Fibroblast of lung (primary cell): ENCODE measurements at regions not wholly inside any gene's neighbourhood (a gene's known extent, or its start where the extent isn't known, plus 50 kb on each side); places are given as distances from the start of the nearest gene placed in this dataset.

ENCODE experiments used
- CTCF ChIP-seq, 2 donors: IDR thresholded peaks in 1 of 2; conservative IDR thresholded peaks in 1 of 2; 1 replicate in 1 of 2; 2 replicates in 1 of 2; pipeline ENCODE4 v1.5.1; 2011 to 2012; ENCODE audit warnings: low read length in 2 of 2, control low read depth in 1 of 2, inconsistent platforms in 1 of 2, low read depth in 1 of 2, mild to moderate bottlenecking in 1 of 2
- EZH2 ChIP-seq: IDR thresholded peaks from 2 replicates; pipeline ENCODE4 v1.5.1; 2012; ENCODE audit warnings: low read length, control low read depth, mild to moderate bottlenecking; ENCODE audit errors: missing control alignments

GRCh38 chr9:111236332-111236731, 93.7 kb downstream of the OR2K2 start:
- TF ChIP-seq EZH2 (no peak), CTCF (conservative IDR thresholded peaks at IDR 0.05 in 1 of 2, IDR thresholded peaks at IDR 0.05 in 1 of 2; ENCODE audit: low read depth in 1 of 2, low read length in 2 of 2) (no peak)
